ENCODE measurements at regions not wholly inside any gene's neighbourhood (a gene's known extent, or its start where the extent isn't known, plus 50 kb on each side); places are given as distances from the start of the nearest gene placed in this dataset.

DNA sequence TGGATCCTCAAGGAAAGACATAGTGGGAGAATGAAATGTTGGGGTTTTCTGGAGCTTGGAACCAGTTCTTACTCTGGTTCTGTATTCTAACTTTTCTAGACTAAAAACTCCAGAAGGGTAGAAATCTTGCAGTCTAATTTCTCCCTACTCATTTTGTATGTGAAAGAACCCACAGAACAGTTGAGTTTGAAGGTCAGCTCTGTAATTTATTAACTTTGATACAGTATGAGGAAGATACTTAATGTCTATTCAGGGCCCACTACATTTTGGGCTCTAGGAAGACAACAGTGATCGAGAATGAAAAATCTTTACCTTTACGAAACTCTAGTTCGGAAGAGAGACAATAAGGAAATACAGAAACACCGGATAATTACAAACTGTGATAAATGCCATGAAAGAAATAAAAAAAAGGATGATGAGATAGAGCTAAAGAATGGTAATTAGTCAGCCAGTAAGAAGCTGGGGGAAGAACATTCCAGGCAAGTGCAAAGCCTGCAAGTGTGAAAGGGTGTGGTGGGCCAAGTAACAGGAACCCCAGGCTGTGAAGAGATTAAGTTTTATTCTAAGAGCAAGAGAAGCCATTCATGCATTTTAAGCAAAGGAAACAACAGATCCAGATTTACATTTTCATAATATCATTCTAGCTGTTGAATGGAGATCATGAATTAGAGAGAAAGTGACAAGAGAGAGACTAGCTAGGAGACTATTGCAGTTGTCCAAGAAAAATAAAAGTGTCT, 159.9 kb upstream of the HMCN1 start:
- DNase-seq, result no peak

DNA sequence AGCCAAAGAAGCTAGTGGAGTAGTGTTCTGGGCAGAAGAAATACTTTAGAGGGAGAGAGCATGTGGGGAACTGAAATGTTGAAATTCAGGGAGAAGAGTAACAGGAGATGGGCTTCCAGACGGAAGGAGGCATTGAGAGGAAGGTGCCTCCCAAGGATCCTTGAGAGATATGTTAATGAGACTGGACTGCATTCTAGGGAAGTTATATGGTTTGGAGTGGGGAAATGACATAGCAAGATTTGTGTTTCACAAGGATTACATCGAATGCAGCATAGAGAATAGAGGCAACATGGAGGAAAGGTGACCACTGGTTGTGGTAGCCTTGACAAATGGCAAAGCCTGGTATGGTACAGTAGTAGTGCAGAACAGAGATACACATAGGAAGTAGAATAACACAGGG, 160.5 kb upstream of the HMCN1 start:
- DNase-seq, result no peak

DNA sequence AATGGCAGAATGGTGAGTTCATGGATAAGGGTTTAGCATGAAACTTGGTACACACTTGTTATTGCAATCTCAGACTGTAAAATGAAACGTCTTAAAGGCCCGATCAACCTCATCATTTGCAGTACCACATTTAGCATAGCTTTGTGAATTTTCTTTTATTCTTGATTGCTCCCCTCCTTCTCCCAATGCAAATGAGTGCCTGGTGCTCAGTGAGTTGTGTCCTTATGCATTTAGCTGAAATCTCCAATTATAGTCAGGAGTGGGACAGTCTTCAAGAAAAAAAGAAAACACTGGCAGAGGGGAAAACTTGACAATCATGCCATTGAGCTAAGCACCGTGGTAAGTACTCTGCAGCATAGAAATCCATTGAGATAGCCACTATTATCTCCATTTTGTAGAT, 161.0 kb upstream of the HMCN1 start:
- DNase-seq, result no peak

GRCh38 chr1:185570962-185571361, 163.2 kb upstream of the HMCN1 start:
- DNase-seq, result peak in 1 of 5 experiments; percentile 5

DNA sequence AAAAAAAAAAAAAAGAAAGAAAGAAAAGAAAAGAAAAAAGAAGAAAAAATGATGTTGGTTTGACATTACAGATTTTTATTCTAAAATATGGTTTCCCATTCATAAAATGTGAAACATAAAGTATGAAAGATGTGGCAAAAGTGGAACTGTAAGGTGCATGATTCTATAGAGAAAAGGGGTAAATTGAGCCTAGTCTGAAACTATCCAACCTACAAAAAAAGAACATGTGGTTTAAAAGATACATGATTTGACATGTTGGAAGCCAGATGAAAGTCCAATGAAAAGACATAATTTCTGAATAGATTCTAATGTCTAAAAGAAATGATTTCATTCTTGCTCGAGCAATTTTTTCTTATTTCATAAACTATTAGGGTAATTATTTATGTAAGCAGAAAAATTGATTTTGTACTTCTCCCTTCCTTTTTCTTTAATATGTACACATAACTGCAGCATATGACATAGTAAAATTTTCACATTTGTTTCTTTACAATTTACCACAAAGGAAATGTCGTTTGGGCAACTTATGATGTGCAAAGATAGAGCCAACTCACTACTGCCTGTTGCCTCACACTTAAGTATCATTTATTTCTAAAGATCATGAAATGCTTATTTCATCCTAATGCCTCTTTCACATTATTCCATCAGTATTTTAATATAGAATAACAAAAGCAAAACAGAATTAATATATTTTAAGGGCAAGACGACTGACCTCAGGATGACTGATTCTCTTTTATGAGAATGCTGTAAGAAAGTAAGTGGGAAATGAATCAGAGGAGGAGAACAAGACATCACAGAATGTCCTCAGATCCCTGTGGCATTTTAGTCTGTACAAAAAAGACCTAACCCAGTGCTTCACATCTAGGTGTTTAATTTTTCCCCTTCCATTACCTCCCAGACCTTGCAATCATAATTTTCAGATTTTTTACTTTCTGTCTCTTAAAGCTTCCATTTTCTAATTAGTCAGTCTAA, 165.8 kb upstream of the HMCN1 start:
- DNase-seq, result peak in 1 of 5 experiments; percentile 80

GRCh38 chr1:185567440-185567839, 166.8 kb upstream of the HMCN1 start:
- peak in 1 of 5 experiments; percentile 29 for DNase-seq

GRCh38 chr1:185566995-185567394, 167.2 kb upstream of the HMCN1 start:
- peak in 3 of 5 experiments; percentile 37 to 93 (median 84) for DNase-seq

- DNase-seq, result no peak
Measured at GRCh38 chr1:185565302-185565701, 168.9 kb upstream of the HMCN1 start.

DNA sequence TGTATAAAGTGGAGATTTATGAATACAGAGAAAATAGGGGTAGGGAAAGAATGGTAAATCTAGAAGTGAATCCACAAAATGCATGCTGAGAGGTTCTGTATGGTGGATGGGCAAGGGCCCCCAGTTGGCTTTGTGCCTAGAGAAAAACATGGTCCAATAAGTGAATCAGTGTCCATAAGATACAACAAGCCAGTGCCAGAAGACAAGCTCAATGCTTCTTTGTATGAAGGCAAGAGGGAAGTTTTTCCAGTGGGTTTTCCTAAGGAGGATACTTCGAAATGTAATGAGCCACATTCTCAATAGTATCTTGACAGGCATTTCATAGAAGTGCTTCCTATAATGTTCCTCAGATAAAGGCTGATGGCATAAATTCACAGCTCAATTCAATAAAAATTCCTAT, 169.4 kb upstream of the HMCN1 start:
- DNase-seq, result no peak

DNA sequence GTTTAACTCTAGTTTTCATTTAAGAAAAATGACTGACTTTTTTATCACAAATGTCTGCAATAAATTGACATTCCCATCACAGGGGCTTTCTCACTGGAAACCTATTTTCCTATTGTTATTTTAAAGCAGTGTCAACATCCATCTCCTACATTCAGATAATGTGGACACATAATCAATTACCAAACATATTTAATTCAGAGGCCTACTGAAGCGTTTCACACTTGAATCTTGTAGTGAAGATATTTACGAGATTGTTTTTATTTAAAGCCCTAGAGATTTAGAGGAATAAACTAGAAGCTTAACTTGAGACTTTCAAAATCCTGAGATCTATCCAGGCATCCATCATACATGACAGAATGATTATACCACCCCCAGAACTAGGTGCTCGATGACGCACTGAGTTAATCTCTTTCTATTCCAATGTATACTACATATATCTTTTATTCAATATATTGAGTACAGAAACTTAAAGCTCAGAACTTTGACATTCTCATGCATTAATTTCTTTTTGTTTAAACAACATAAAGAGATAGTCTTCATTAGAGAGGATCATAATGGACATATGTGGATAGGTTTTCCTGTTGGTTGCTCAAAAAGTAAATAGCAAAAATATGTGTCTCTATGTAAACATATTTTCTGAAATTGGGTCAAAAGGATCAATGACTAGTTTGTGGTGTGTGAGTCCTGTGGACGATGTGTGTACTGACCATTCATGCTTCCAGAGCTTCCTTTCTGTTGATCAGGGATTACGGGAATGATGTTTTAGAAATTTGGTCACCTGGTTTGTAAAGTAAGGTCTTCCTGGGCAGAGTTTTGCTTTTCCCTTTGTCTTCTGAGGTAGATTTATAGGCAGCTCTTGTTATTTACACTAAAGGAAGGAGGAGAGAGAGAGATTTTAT, 171.5 kb upstream of the HMCN1 start:
- no peak for DNase-seq

DNA sequence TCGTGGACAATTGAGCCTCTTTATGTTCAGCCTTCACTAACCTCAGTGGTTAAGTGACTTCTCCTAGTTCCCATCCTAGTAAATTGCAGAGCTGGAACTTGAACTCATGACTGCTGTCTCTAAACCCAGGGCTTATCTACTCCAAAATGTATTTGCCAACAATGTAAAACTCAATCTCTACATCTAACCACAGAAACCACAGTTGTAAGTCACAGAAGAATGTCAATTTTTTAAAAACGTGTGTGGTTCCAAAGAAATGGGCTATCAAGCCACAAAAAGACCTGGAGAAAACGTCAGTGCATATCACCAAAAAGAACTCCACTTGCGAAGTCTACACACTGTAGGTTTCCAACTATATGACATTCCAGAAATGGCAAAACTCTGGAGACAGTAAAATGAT, 172.6 kb upstream of the HMCN1 start:
- DNase-seq, result peak in 2 of 5 experiments; percentile 39 to 92

GRCh38 chr1:185560760-185561159, 173.4 kb upstream of the HMCN1 start:
- DNase-seq, result peak in 1 of 5 experiments; percentile 51

DNA sequence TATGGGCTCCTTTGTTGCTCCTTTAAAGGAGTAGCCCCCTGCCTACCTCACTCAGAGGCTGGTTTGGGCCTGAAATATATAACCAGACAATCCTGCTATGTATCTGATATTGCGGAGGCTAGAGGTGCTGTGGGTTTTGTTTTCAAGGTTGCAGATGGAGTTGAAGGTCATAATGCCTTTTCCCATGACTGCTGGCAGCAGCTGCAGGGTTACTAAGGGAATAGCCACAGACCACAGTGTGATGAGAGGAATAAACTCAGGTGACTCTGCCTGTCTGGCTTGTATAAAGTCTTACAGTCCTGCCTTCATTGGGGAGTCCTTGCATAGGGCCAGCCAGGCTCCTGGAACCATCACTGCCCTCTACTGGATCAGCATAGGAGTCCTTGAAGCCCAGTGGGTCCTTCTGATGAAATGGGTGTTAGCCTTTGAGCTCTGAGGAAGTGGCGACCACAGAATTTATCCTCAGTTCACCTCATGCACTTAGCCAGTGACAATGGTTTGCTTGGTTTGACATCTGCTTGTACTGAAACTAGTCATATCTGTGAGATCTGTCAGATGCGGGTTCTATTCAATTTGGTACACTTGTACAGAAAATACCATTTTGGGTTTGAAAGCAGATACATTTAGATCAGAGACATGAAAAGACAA, 174.4 kb upstream of the HMCN1 start:
- peak in 3 of 5 experiments; percentile 31 to 99 (median 54) for DNase-seq

GRCh38 chr1:185559151-185559550, 175.0 kb upstream of the HMCN1 start:
- no peak for DNase-seq

GRCh38 chr1:185556561-185556960, 177.6 kb upstream of the HMCN1 start:
- no peak for DNase-seq

DNA sequence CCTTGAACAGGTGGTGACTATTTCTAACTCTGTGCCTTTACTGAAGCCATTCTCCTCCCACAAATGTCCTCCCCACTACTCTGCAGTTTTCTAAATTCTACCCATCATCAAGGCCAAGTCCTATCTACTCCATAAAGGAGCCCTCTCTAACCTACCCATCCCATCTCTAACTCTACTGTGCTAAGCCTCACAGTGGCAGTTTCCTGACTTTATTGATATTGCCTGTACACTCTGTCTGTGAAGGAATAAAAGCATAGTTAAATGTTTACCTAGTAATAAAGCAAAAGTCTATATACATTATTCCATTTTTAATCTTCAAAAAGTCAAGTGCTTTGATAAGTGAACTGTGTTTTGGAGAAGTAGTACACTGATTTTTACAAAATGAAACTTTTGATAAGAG, 178.4 kb upstream of the HMCN1 start:
- no peak for DNase-seq

DNA sequence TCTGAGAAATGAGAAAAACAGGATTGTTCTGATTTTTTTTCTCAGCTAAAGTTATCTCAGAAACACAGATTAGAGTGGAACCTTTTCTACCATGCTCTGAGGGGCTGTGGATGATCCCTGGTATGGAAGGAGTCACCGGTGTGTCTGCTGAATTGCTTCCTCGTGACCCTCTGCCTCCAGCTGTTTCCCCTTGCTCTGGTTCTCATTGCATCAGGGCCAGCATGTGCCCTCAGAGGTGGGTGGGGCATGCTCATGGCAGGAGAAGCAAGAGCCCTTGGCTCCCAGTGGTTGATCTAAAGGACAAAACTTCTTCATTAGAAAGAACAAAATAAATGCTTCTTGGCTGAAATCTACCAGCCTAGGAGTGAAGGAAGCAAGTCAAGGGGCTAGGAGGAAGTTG, 183.2 kb upstream of the HMCN1 start:
- DNase-seq, result no peak

DNA sequence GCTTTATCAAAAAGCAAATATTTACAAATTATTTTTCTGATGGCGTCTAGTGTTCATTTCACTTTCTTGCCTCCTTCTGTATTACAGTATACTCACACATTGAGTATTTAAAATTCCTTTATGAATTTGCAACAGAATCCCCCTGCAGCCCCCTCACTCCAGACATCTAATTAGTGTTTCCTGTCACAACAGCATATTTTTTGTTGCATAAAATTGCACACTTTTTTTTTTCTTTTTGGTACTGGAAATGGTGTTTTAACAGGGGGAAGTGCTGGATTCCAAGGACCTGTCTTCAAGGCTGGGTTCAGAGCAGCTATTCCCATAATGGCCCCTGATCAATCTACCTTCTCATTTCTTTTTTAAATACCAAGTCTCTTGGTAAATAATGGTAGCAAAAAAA, 184.3 kb upstream of the HMCN1 start:
- no peak for DNase-seq

DNA sequence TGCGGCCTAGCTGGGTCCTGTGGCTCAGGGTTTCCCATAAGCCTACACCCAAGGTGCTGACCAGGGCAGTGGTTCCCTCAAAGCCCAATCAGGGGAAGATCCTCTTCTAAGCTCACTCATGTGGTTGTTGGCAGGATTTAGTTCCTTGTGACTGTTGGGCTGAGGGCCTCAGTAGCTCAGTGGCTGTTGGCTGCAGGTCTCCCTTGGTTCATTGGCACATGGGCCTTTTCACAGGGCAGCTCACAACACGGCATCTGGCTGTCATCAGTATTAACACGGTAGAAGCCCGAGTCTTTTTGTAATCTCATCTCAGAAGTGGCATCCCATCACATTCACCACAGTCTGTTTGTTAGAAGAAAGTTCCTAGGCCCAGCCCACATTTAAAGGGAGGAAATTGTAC, 188.2 kb upstream of the HMCN1 start:
- DNase-seq, result no peak

- DNase-seq, result no peak
Measured at GRCh38 chr1:185541871-185542301, 192.3 kb upstream of the HMCN1 start.

DNA sequence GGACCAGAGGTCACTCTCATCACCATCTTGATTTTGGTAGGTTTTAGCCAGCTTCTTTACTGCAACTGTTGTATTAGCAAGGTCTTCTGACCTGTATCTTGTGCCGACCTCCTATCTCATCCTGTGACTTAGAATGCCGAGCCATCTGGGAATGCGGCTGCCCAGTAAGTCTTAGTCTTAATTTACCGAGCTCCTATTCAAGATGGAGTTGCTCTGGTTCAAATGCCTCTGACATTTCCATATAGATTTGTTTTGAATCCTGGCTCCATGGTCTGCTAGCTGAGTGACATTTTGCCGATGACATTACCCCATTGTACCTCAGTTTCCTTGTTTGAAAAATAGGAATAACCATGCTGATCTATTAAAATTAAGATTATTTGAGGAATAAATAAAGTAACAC, 193.9 kb upstream of the HMCN1 start:
- no peak for DNase-seq

All from T-helper 2 cell (primary cell).